ENCODE measurements at regions not wholly inside any gene's neighbourhood (a gene's known extent, or its start where the extent isn't known, plus 50 kb on each side); places are given as distances from the start of the nearest gene placed in this dataset.

GRCh38 chr15:35198197-35198596 lies 113.1 kb upstream of the NANOGP8 start:
- TF ChIP-seq POLR2A (IDR thresholded peaks at IDR 0.05; ENCODE audit: low read length) (no peak), FOSL2 (IDR thresholded peaks at IDR 0.05) (no peak), FOSL2 (CRISPR knock-in tag; IDR thresholded peaks at IDR 0.05) (no peak), CBX2 (IDR thresholded peaks at IDR 0.05; ENCODE audit: borderline replicate concordance, low read depth) (no peak), CTCF (IDR thresholded peaks at IDR 0.05) (no peak), RCOR1 (IDR thresholded peaks at IDR 0.05; ENCODE audit: low read depth, low read length) (no peak), REST (IDR thresholded peaks at IDR 0.05) (no peak), CEBPB (IDR thresholded peaks at IDR 0.05) (no peak), RAD21 (conservative IDR thresholded peaks at IDR 0.05 in 1 of 2, IDR thresholded peaks at IDR 0.05 in 1 of 2) (no peak), EP300 (IDR thresholded peaks at IDR 0.05) (no peak), RNF2 (IDR thresholded peaks at IDR 0.05; ENCODE audit: borderline replicate concordance, low read depth) (no peak)
